GM12878 (cell line): ENCODE measurements at regions not wholly inside any gene's neighbourhood (a gene's known extent, or its start where the extent isn't known, plus 50 kb on each side); places are given as distances from the start of the nearest gene placed in this dataset.

Experiments used
- ATAC-seq: fragments of 200-7000 bp; cut with Tn5 transposase; 3 replicates; pipeline ENCODE4 v1.9.1; 2020; ENCODE audit warnings: mild to moderate bottlenecking, moderate library complexity
- BruUV-seq: library from RNA; stranded (reverse); fragments of 400-500 nt; replicated peaks from 2 replicates; lab custom pipeline; 2021; lab: Mats Ljungman, UMichigan
- CTCF ChIA-PET: fragments of 300-600 bp; sonication (Branson Sonifier 250); formaldehyde crosslinking; extraction: SDS; loops from one replicate; lab custom pipeline; 2021; ENCODE audit warnings: inconsistent platforms; lab: Yijun Ruan, JAX
- POLR2A ChIA-PET: fragments of 350-600 bp; formaldehyde crosslinking; extraction: SDS; loops from one replicate; lab custom pipeline; 2021; ENCODE audit warnings: inconsistent platforms; lab: Charles Lee
- RAD21 ChIA-PET: fragments of 300-600 bp; sonication (Branson Sonifier 250); formaldehyde crosslinking; loops from one replicate; lab custom pipeline; 2023; ENCODE audit warnings: antibody characterized with exemption; ENCODE audit not compliant: unreplicated experiment; lab: Charles Lee
- SMC1A ChIA-PET: fragments of 300-600 bp; sonication (Branson Sonifier 250); formaldehyde crosslinking; loops from one replicate; lab custom pipeline; 2023; ENCODE audit not compliant: unreplicated experiment, uncharacterized antibody; lab: Charles Lee
- DNase-seq: peaks from one replicate; pipeline ENCODE4 v3.0.0-alpha.2; 2011; ENCODE audit warnings: low read depth, low spot score
- FAIRE-seq: peaks from 3 replicates; lab custom pipeline; 2011; peaks lifted over from hg19 to GRCh38; lab: Jason Lieb, UNC
- H2AFZ ChIP-seq: 2 replicates; pipeline ENCODE4 v1.6.0; 2011; ENCODE audit warnings: low read depth, low read length, control low read depth; ENCODE audit not compliant: control insufficient read depth
- H3K27ac ChIP-seq: 2 replicates; pipeline ENCODE4 v1.5.1; 2011; ENCODE audit warnings: control low read depth; ENCODE audit not compliant: control insufficient read depth, insufficient read depth
- H3K27me3 ChIP-seq, 2 experiments: replicated peaks in 1 of 2; 2 replicates each; pipeline versions ENCODE4 v1.6.0 to v1.6.1; 2011; ENCODE audit warnings: low read length in 1 of 2; ENCODE audit not compliant: control insufficient read depth in 2 of 2, insufficient read depth in 2 of 2
- H3K36me3 ChIP-seq, 2 experiments: 2 replicates each; pipeline ENCODE4 v1.5.1; 2011; ENCODE audit warnings: low read length in 1 of 2; ENCODE audit not compliant: control insufficient read depth in 2 of 2, insufficient read depth in 2 of 2
- H3K4me1 ChIP-seq: 2 replicates; pipeline ENCODE4 v1.6.1; 2011; ENCODE audit warnings: mild to moderate bottlenecking, low read length, moderate library complexity, mixed read lengths; ENCODE audit not compliant: control insufficient read depth, insufficient read depth
- H3K4me2 ChIP-seq: 2 replicates; pipeline ENCODE4 v1.6.0; 2011; ENCODE audit warnings: control low read depth; ENCODE audit not compliant: control insufficient read depth, insufficient read depth
- H3K4me3 ChIP-seq: fragments of 200-600 bp; sonication (generic); 2 replicates; pipeline ENCODE4 v1.5.1; 2016
- H3K79me2 ChIP-seq: 2 replicates; pipeline ENCODE4 v1.6.0; 2011; ENCODE audit warnings: low read length; ENCODE audit not compliant: control insufficient read depth, insufficient read depth
- H3K9ac ChIP-seq: 2 replicates; pipeline ENCODE4 v1.8.0; 2011; ENCODE audit warnings: low read length, control low read depth, mixed read lengths; ENCODE audit not compliant: control insufficient read depth, insufficient read depth
- H3K9me3 ChIP-seq: replicated peaks from 3 replicates; pipeline ENCODE4 v1.5.1; 2011; ENCODE audit warnings: mild to moderate bottlenecking, low read length; ENCODE audit not compliant: control insufficient read depth, insufficient read depth
- H4K20me1 ChIP-seq: 2 replicates; pipeline ENCODE4 v1.6.0; 2011; ENCODE audit not compliant: control insufficient read depth, insufficient read depth
- ASH2L ChIP-seq: fragments of 300-600, 200-600 bp; sonication (generic); IDR thresholded peaks from 2 replicates; pipeline ENCODE4 v1.6.1; 2017; ENCODE audit warnings: low read depth, mild to moderate bottlenecking, borderline replicate concordance
- BHLHE40 ChIP-seq, 2 experiments: fragments of 450-650 bp in 1 of 2; IDR thresholded peaks; 2 replicates each; pipeline ENCODE4 v1.6.1; 2011 to 2017; ENCODE audit warnings: low read depth in 2 of 2, borderline replicate concordance in 1 of 2, improper control_type of control experiment in 1 of 2, low read length in 1 of 2, mild to moderate bottlenecking in 1 of 2
- EP300 ChIP-seq, 2 experiments: fragments of 150-350 bp in 1 of 2; IDR thresholded peaks; 2 replicates each; pipeline ENCODE4 v1.6.1; 2011 to 2012; ENCODE audit warnings: low read depth in 2 of 2, low read length in 2 of 2, borderline replicate concordance in 1 of 2, improper control_type of control experiment in 1 of 2, inconsistent platforms in 1 of 2; ENCODE audit not compliant: control insufficient read depth in 1 of 2
- GATAD2B ChIP-seq: fragments of 450-650 bp; conservative IDR thresholded peaks from 2 replicates; pipeline ENCODE4 v1.6.1; 2017; ENCODE audit warnings: low read depth, mild to moderate bottlenecking, moderate library complexity
- MTA2 ChIP-seq: fragments of 450-650 bp; IDR thresholded peaks from 2 replicates; pipeline ENCODE4 v1.6.1; 2016; ENCODE audit warnings: low read depth, mild to moderate bottlenecking, moderate library complexity
- RUNX3 ChIP-seq: IDR thresholded peaks from 2 replicates; pipeline ENCODE4 v1.6.1; 2012; ENCODE audit warnings: low read length, inconsistent platforms
- WGBS: methylation state at CpG from one replicate; pipeline ENCODE4 v1.1.6; 2016; ENCODE audit warnings: low lambda C conversion rate; ENCODE audit not compliant: insufficient replicate concordance, insufficient coverage; ENCODE audit errors: missing lambda C conversion rate; 5-methylcytosine and 5-hydroxymethylcytosine counted together
- in situ Hi-C: fragments of 300-500 bp; cut with MboI; formaldehyde crosslinking; loops from 9 replicates; pipeline ENCODE4 v1.14.3; 2018; ENCODE audit warnings: mixed read lengths
- intact Hi-C: fragments of 100-400 bp; cut with micrococcal nuclease; formaldehyde crosslinking; loops from one replicate; pipeline ENCODE4 v1.14.2; 2022; ENCODE audit not compliant: unreplicated experiment
- TF ChIP-seq, protein P1 (sequence below): fragments of 450-650 bp; IDR thresholded peaks from 2 replicates; pipeline ENCODE4 v1.6.1; 2014; ENCODE audit warnings: mild to moderate bottlenecking

GRCh38 chr4:23120374-23120773, 427.6 kb downstream of the GBA3 start (continued):
- TF ChIP-seq, protein P1, sequence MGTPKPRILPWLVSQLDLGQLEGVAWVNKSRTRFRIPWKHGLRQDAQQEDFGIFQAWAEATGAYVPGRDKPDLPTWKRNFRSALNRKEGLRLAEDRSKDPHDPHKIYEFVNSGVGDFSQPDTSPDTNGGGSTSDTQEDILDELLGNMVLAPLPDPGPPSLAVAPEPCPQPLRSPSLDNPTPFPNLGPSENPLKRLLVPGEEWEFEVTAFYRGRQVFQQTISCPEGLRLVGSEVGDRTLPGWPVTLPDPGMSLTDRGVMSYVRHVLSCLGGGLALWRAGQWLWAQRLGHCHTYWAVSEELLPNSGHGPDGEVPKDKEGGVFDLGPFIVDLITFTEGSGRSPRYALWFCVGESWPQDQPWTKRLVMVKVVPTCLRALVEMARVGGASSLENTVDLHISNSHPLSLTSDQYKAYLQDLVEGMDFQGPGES = no peak

DNA sequence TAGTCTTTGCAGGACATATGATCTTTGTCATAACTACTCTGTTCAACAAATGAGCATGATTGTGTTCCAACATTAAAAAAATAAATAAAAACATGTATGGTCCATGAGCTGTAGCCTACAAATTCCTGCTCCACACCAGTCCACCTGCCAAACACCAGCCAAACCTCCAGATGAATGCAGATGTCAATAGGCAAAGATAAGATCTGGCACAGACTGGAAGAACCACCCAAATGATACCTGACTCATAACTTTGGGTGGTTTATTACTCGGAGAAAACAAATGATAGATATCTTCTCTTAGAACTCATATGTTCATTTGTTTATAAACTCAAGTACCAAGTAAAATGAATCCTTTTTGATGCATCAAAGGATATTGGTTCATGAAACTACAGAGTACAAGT, 425.1 kb downstream of the GBA3 start:
- Histone ChIP-seq H3K27ac (no peak overlapping the region), H4K20me1 (no peaks in the 10 kb centered on the region), H3K9me3 (no peaks in the 10 kb centered on the region), H3K4me3 (no peak overlapping the region), H3K4me1 (no peaks in the 10 kb centered on the region), H3K79me2 (no peaks in the 10 kb centered on the region), H3K36me3 (no peaks in the 10 kb centered on the region), H3K9ac (no peak overlapping the region), H3K4me2 (no peak overlapping the region), H3K27me3 (no peaks in the 10 kb centered on the region), H2AFZ (no peak overlapping the region)
- WGBS = 0% methylated on average over 1 of the region's 1 CpG
- no TSS peak for BruUV-seq
- SMC1A ChIA-PET = interaction anchor here (1.5 to 5.5 kb wide), 2 partner anchors 12 to 34 kb away, joined by 5 to 38 read pairs; no protein-coding TSS in a partner anchor
- CTCF ChIA-PET = interaction anchor here (0.6 kb wide), 1 partner anchor 223 kb away, joined by 3 read pairs; no protein-coding TSS in a partner anchor
- intact Hi-C loops = no loop called here
- ATAC-seq (no peak), FAIRE-seq (no peak), DNase-seq (no peak)
- in situ Hi-C loops = no loop called here
- RAD21 ChIA-PET = no interaction called here
- POLR2A ChIA-PET = no interaction called here
- TF ChIP-seq GATAD2B (no peak), ASH2L (no peak)

DNA sequence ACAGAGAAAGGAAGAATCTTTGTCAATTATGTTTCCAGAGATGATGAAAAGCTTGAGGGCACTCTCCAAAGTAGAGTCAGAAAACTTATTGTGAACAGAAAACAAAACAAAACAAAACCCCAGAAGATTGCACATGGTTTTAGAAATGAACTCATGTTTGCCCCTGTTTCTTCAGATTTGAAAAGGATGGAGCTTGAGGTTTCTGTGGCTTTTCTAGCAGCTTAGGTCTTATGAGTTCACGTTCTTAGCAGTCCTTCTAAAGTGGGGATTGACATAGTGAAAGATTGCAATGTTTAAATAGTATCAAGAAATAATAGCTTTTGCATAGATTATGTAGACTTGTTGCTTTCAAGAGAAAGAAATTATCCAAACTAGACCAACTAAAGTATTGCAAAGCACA, 421.8 kb downstream of the GBA3 start:
- no peaks in the 10 kb centered on the region for H3K36me3 ChIP-seq
- 0 out of 4 replicates have a peak, but pooled peaks of 1 of the 2 experiments have one; percentile 9 for TF ChIP-seq BHLHE40 (IDR thresholded peaks at IDR 0.05; ENCODE audit: borderline replicate concordance in 1 of 2, low read depth in 2 of 2, low read length in 1 of 2)
- no peak for TF ChIP-seq MTA2
- TF ChIP-seq RUNX3 = no peak
- no peak for TF ChIP-seq EP300 (IDR thresholded peaks at IDR 0.05; ENCODE audit: borderline replicate concordance in 1 of 2, control insufficient read depth in 1 of 2, low read depth in 2 of 2, low read length in 2 of 2)
- H3K79me2 ChIP-seq = no peaks in the 10 kb centered on the region
- no peaks in the 10 kb centered on the region for H3K4me1 ChIP-seq
- intact Hi-C loops = no loop called here
- no TSS peak for BruUV-seq
- in situ Hi-C loops = no loop called here
- H3K9me3 ChIP-seq = no peaks in the 10 kb centered on the region
- ChIA-PET CTCF (interaction anchor here (0.8 to 3.7 kb wide), 7 partner anchors 9 to 218 kb away, joined by 3 to 16 read pairs (median 3); no protein-coding TSS in a partner anchor), SMC1A (interaction anchor here (0.8 to 5.5 kb wide), 18 partner anchors 10 to 374 kb away, joined by 3 to 38 read pairs (median 4); no protein-coding TSS in a partner anchor), RAD21 (interaction anchor here (0.6 to 2.0 kb wide), 8 partner anchors 9 to 210 kb away, joined by 3 to 9 read pairs (median 6); no protein-coding TSS in a partner anchor), POLR2A (interaction anchor here (0.9 to 1.1 kb wide), 2 partner anchors 8 to 30 kb away, joined by 3 read pairs; no protein-coding TSS in a partner anchor)
- no peak overlapping the region for H3K27ac ChIP-seq
- DNase-seq = no peak
- H2AFZ ChIP-seq = no peak overlapping the region
- H3K9ac ChIP-seq = no peak overlapping the region
- no peak overlapping the region for H3K4me3 ChIP-seq
- ATAC-seq = peak; percentile 78
- no peak overlapping the region for H3K4me2 ChIP-seq
- no peak for FAIRE-seq
- no peaks in the 10 kb centered on the region for H4K20me1 ChIP-seq
- H3K27me3 ChIP-seq = no peaks in the 10 kb centered on the region
- WGBS = 0% methylated on average over 1 of the region's 1 CpG
